Pancreas (tissue), 10 donors: ENCODE measurements at regions not wholly inside any gene's neighbourhood (a gene's known extent, or its start where the extent isn't known, plus 50 kb on each side); places are given as distances from the start of the nearest gene placed in this dataset.
"Not testable (repeated sequence)": the region's sequence is repeated elsewhere in the genome, so short reads cannot be mapped to it uniquely, and the experiment has no call there.

ENCODE experiments used
- ATAC-seq, 4 donors: fragments of 200-7000 bp; cut with Tn5 transposase; one replicate each; pipeline versions ENCODE4 v1.8.0 to v1.9.1; 2020; ENCODE audit warnings: mild to moderate bottlenecking in 4 of 4, moderate library complexity in 4 of 4
- DNase-seq, 6 donors: peaks; one replicate each; pipeline ENCODE4 v3.0.0-alpha.2; 2020
- FAIRE-seq: peaks from 2 replicates; lab custom pipeline; 2012; peaks lifted over from hg19 to GRCh38; lab: Jason Lieb, UNC
- H3K27ac ChIP-seq, 4 donors: fragments of 200-600 bp; sonication (generic); 1 replicate in 3 of 4; 2 replicates in 1 of 4; pipeline versions ENCODE4 v1.5.0 to v1.8.0; 2020
- H3K27me3 ChIP-seq, 4 donors: fragments of 200-600 bp; one replicate each; pipeline ENCODE4 v1.8.0; 2021
- H3K36me3 ChIP-seq, 3 donors: fragments of 200-600 bp; sonication (generic) in 1 of 3; one replicate each; pipeline versions ENCODE4 v1.5.0 to v1.8.0; 2020 to 2021
- H3K4me1 ChIP-seq, 3 donors: fragments of 200-600 bp; one replicate each; pipeline ENCODE4 v1.8.0; 2021
- H3K4me3 ChIP-seq, 4 donors: fragments of 200-600 bp; sonication (generic) in 2 of 4; one replicate each; pipeline versions ENCODE4 v1.5.0 to v1.8.0; 2020 to 2021
- H3K9me3 ChIP-seq, 4 donors: fragments of 200-600 bp; one replicate each; pipeline ENCODE4 v1.8.0; 2021
- CTCF ChIP-seq, 4 donors: fragments of 200-600 bp; sonication (generic) in 3 of 4; IDR thresholded peaks; one replicate each; pipeline versions ENCODE4 v1.5.0 to v1.8.0; 2021; ENCODE audit warnings: antibody characterized with exemption in 4 of 4
- WGBS, 2 donors: extraction: QIAGEN DNeasy Blood & Tissue Kit; methylation state at CpG; one replicate each; pipeline ENCODE4 v1.1.7; 2013; 5-methylcytosine and 5-hydroxymethylcytosine counted together
- intact Hi-C, 3 donors: fragments of 100-400 bp; cut with DNase I; formaldehyde crosslinking; loops; one replicate each; pipeline versions ENCODE4 v1.11.1 to v1.14.2; 2022
- donor health status: healthy with polysubstance abuse.
- donor health status: DM: no; HTN: no; CAD: no; lungs with moderate emphysema.
- donor health status: DM: no; HTN: no; CAD: no.
- donor health status: control.
- donor health status: control.
- donor health status: Bipolar disorder and iron deficiency.
- donor health status: DM: yes; HTN: yes; CAD: no.
- donor health status: DM: no; HTN: no; CAD: no.
- donor health status: DM: no; HTN: no; CAD: no.
- donor health status: DM: yes; HTN: yes; CAD: no.

- H3K9me3 ChIP-seq = no peaks in the 10 kb centered on the region
- no peak for TF ChIP-seq CTCF (IDR thresholded peaks at IDR 0.05)
- no peak overlapping the region for H3K4me3 ChIP-seq
- H3K36me3 ChIP-seq = no peaks in the 10 kb centered on the region
- WGBS, 2 donors = 51 to 67% methylated on average over 9 of the region's 9 CpGs
- no peaks in the 10 kb centered on the region for H3K27me3 ChIP-seq
- FAIRE-seq (no peak), DNase-seq (no peak), ATAC-seq (no peak)
- no peak overlapping the region for H3K27ac ChIP-seq
- intact Hi-C loops = no loop called here
- no peaks in the 10 kb centered on the region for H3K4me1 ChIP-seq
Observed at GRCh38 chr17:74135391-74136167, 67.9 kb upstream of the RPL38 start.

DNA sequence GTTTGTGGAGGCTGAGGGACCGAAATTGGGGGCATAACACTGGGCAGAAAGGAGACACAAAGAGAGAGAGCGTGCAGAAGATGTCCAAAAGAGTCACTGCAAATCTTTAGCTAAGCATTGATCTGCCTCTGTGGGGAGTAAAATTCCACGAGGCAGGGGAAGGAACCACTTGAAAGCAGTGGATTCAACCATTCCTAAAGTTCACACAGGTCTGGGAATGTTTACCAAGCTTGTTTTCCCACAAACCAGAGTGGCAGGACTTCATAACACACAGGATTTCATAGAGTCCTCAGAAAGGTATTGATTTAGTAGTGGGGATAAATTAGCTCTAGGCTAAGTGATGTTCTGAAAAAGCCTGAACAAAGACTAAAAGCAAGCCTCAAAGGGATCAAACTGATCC, 66.1 kb upstream of the RPL38 start:
- H3K4me1 ChIP-seq = no peaks in the 10 kb centered on the region
- no peak overlapping the region for H3K27ac ChIP-seq
- no peak for TF ChIP-seq CTCF (IDR thresholded peaks at IDR 0.05)
- intact Hi-C loops = no loop called here
- ATAC-seq = peak in 1 of 4 donors; percentile 14
- no peak overlapping the region for H3K4me3 ChIP-seq
- WGBS, 2 donors = 9 to 13% methylated on average over 3 of the region's 3 CpGs
- DNase-seq = no peak
- FAIRE-seq = no peak
- H3K9me3 ChIP-seq = no peaks in the 10 kb centered on the region
- no peaks in the 10 kb centered on the region for H3K27me3 ChIP-seq
- no peaks in the 10 kb centered on the region for H3K36me3 ChIP-seq

- Histone ChIP-seq H3K9me3 (no peaks in the 10 kb centered on the region), H3K27me3 (no peaks in the 10 kb centered on the region), H3K36me3 (no peaks in the 10 kb centered on the region), H3K27ac (no peak overlapping the region), H3K4me3 (no peak overlapping the region), H3K4me1 (no peaks in the 10 kb centered on the region)
- DNase-seq (no peak), ATAC-seq (no peak), FAIRE-seq (no peak)
- no peak for TF ChIP-seq CTCF (IDR thresholded peaks at IDR 0.05)
- intact Hi-C loops = no loop called here
Observed at GRCh38 chr17:74139120-74139519, 64.4 kb upstream of the RPL38 start.

GRCh38 chr17:74140282-74140681, 63.2 kb upstream of the RPL38 start:
- H3K4me3 ChIP-seq = no peak overlapping the region
- intact Hi-C loops = no loop called here
- no peaks in the 10 kb centered on the region for H3K36me3 ChIP-seq
- TF ChIP-seq CTCF (IDR thresholded peaks at IDR 0.05) = no peak
- FAIRE-seq (no peak), DNase-seq (no peak), ATAC-seq (no peak)
- H3K27ac ChIP-seq = no peak overlapping the region
- 62 to 78% methylated on average over 3 of the region's 3 CpGs for WGBS, 2 donors
- no peaks in the 10 kb centered on the region for H3K4me1 ChIP-seq
- no peaks in the 10 kb centered on the region for H3K9me3 ChIP-seq
- H3K27me3 ChIP-seq = no peaks in the 10 kb centered on the region

- Histone ChIP-seq H3K4me1 (no peaks in the 10 kb centered on the region), H3K36me3 (no peaks in the 10 kb centered on the region), H3K27me3 (no peaks in the 10 kb centered on the region), H3K4me3 (no peak overlapping the region), H3K27ac (no peak overlapping the region), H3K9me3 (no peaks in the 10 kb centered on the region)
- no peak for ATAC-seq
- no peak for DNase-seq
- FAIRE-seq = no peak
- intact Hi-C loops = no loop called here
- no peak for TF ChIP-seq CTCF (IDR thresholded peaks at IDR 0.05)
Observed at GRCh38 chr17:74141612-74142011, 61.9 kb upstream of the RPL38 start.

GRCh38 chr17:74143318-74143717, 60.2 kb upstream of the RPL38 start:
- ATAC-seq, DNase-seq, intact Hi-C loops, FAIRE-seq, H3K4me1 ChIP-seq, H3K9me3 ChIP-seq, H3K27me3 ChIP-seq, H3K36me3 ChIP-seq, H3K27ac ChIP-seq, H3K4me3 ChIP-seq: not testable (repeated sequence)
- 58 to 78% methylated on average over 4 of the region's 4 CpGs for WGBS, 2 donors
